Neural progenitor cell (in vitro differentiated cells): ENCODE measurements at regions not wholly inside any gene's neighbourhood (a gene's known extent, or its start where the extent isn't known, plus 50 kb on each side); places are given as distances from the start of the nearest gene placed in this dataset.

Experiments used
- DNase-seq: peaks from one replicate; pipeline ENCODE4 v3.0.0-alpha.2; 2016; ENCODE audit warnings: low spot score
- H2AFZ ChIP-seq: fragments of 200-600 bp; sonication (generic); replicated peaks from 2 replicates; pipeline ENCODE4 v1.6.1; 2016; ENCODE audit warnings: antibody characterized with exemption
- H3F3A ChIP-seq: fragments of 200-600 bp; sonication (generic); 2 replicates; pipeline ENCODE4 v1.6.1; 2016; ENCODE audit warnings: antibody characterized with exemption, low read depth
- H3K27ac ChIP-seq: fragments of 200-600 bp; sonication (generic); 2 replicates; pipeline ENCODE4 v1.5.1; 2016; ENCODE audit warnings: mild to moderate bottlenecking
- H3K27me3 ChIP-seq: fragments of 200-600 bp; sonication (generic); 2 replicates; pipeline ENCODE4 v1.6.1; 2016; ENCODE audit warnings: mild to moderate bottlenecking, moderate library complexity
- H3K36me3 ChIP-seq: fragments of 200-600 bp; sonication (generic); 2 replicates; pipeline ENCODE4 v1.5.1; 2016
- H3K4me1 ChIP-seq: fragments of 200-600 bp; sonication (generic); 2 replicates; pipeline ENCODE4 v1.6.1; 2016; ENCODE audit warnings: mixed run types
- H3K4me2 ChIP-seq: fragments of 200-600 bp; sonication (generic); 2 replicates; pipeline ENCODE4 v1.6.1; 2016
- H3K4me3 ChIP-seq: fragments of 200-600 bp; sonication (generic); 2 replicates; pipeline ENCODE4 v1.5.1; 2016
- H3K79me2 ChIP-seq: fragments of 200-600 bp; sonication (generic); 2 replicates; pipeline ENCODE4 v1.6.1; 2016; ENCODE audit warnings: low read depth
- H3K9ac ChIP-seq: fragments of 200-600 bp; sonication (generic); 2 replicates; pipeline ENCODE4 v1.6.1; 2016
- H3K9me3 ChIP-seq: fragments of 200-600 bp; sonication (generic); 2 replicates; pipeline ENCODE4 v1.5.1; 2016; ENCODE audit warnings: low read depth
- H4K20me1 ChIP-seq: fragments of 200-600 bp; sonication (generic); 2 replicates; pipeline ENCODE4 v1.6.1; 2016; ENCODE audit warnings: low read depth
- H3K27ac Mint-ChIP-seq: 3 replicates; pipeline ENCODE4 v1.8.0; 2021; ENCODE audit warnings: mixed read lengths
- H3K27me3 Mint-ChIP-seq: 2 replicates; pipeline ENCODE4 v1.8.0; 2022; ENCODE audit warnings: low read depth, mild to moderate bottlenecking, inconsistent platforms, moderate library complexity, mixed read lengths; ENCODE audit not compliant: insufficient read depth
- H3K36me3 Mint-ChIP-seq: 3 replicates; pipeline ENCODE4 v1.8.0; 2021; ENCODE audit warnings: mixed read lengths
- H3K4me1 Mint-ChIP-seq: 3 replicates; pipeline ENCODE4 v1.8.0; 2021; ENCODE audit warnings: mixed read lengths
- H3K4me3 Mint-ChIP-seq: 3 replicates; pipeline ENCODE4 v1.8.0; 2021; ENCODE audit warnings: mild to moderate bottlenecking, moderate library complexity, mixed read lengths
- H3K9me3 Mint-ChIP-seq: 3 replicates; pipeline ENCODE4 v1.8.0; 2020; ENCODE audit warnings: mixed read lengths
- EZH2 ChIP-seq: fragments of 200-600 bp; sonication (generic); IDR thresholded peaks from 2 replicates; pipeline ENCODE4 v1.6.1; 2017; ENCODE audit warnings: antibody characterized with exemption, mild to moderate bottlenecking, moderate library complexity
- EZH2phosphoT487 ChIP-seq: fragments of 200-600 bp; sonication (generic); IDR thresholded peaks from 2 replicates; pipeline ENCODE4 v1.6.1; 2017; ENCODE audit warnings: antibody characterized with exemption
- TF ChIP-seq, protein P1 (sequence below): fragments of 200-600 bp; sonication (generic); IDR thresholded peaks from 2 replicates; pipeline ENCODE4 v1.5.1; 2017; ENCODE audit warnings: antibody characterized with exemption, mild to moderate bottlenecking

DNA sequence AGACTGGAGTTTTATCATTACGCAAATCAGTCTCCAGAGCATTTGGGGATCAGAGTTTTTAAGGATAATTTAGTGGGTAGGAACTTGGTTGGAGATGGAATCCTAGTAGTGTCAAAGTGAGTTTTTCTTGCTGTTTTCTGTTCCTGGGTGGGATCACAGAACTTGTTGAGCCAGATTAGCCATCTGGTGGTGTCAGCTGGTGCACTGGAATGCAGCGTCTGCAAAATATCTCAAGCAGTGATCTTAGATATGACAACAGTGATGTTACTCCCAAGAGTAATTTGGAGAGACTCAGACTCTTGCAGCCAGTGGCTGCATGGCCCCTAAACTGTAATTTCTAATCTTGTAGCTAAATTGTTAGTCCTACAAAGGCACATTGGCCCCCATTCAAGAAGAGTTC, 1257.8 kb downstream of the MAT2B start:
- Histone ChIP-seq H3K9me3 (no peaks in the 10 kb centered on the region), H2AFZ (no peak overlapping the region), H3K79me2 (no peaks in the 10 kb centered on the region), H3K36me3 (no peaks in the 10 kb centered on the region), H3K4me2 (no peak overlapping the region), H3K4me3 (no peak overlapping the region), H3K4me1 (no peaks in the 10 kb centered on the region), H3K27ac (no peak overlapping the region), H3K27me3 (no peaks in the 10 kb centered on the region), H3K9ac (no peak overlapping the region), H4K20me1 (no peaks in the 10 kb centered on the region), H3F3A (no peaks in the 10 kb centered on the region)
- Mint-ChIP-seq H3K4me1 (no peaks in the 10 kb centered on the region), H3K4me3 (no peak overlapping the region), H3K36me3 (no peaks in the 10 kb centered on the region), H3K27me3 (no peaks in the 10 kb centered on the region), H3K9me3 (no peaks in the 10 kb centered on the region), H3K27ac (no peak overlapping the region)
- DNase-seq, result no peak
- TF ChIP-seq, protein P1, sequence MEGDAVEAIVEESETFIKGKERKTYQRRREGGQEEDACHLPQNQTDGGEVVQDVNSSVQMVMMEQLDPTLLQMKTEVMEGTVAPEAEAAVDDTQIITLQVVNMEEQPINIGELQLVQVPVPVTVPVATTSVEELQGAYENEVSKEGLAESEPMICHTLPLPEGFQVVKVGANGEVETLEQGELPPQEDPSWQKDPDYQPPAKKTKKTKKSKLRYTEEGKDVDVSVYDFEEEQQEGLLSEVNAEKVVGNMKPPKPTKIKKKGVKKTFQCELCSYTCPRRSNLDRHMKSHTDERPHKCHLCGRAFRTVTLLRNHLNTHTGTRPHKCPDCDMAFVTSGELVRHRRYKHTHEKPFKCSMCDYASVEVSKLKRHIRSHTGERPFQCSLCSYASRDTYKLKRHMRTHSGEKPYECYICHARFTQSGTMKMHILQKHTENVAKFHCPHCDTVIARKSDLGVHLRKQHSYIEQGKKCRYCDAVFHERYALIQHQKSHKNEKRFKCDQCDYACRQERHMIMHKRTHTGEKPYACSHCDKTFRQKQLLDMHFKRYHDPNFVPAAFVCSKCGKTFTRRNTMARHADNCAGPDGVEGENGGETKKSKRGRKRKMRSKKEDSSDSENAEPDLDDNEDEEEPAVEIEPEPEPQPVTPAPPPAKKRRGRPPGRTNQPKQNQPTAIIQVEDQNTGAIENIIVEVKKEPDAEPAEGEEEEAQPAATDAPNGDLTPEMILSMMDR, result no peak
- TF ChIP-seq EZH2 (no peak), EZH2phosphoT487 (no peak)

- H3K27me3 ChIP-seq, result no peaks in the 10 kb centered on the region
- DNase-seq, result no peak
- no peak overlapping the region for H3K4me3 Mint-ChIP-seq
- peaks cover 2% of the 10 kb centered on the region for H3K27me3 Mint-ChIP-seq
- H3K9me3 ChIP-seq, result no peaks in the 10 kb centered on the region
- H3K4me3 ChIP-seq, result no peak overlapping the region
- H3K9ac ChIP-seq, result no peak overlapping the region
- H3K4me1 Mint-ChIP-seq, result no peaks in the 10 kb centered on the region
- H4K20me1 ChIP-seq, result no peaks in the 10 kb centered on the region
- H3K9me3 Mint-ChIP-seq, result peaks cover 3% of the 10 kb centered on the region
- H3K79me2 ChIP-seq, result no peaks in the 10 kb centered on the region
- H3K27ac Mint-ChIP-seq, result no peak overlapping the region
- no peaks in the 10 kb centered on the region for H3K4me1 ChIP-seq
- H3F3A ChIP-seq, result no peaks in the 10 kb centered on the region
- no peak overlapping the region for H2AFZ ChIP-seq
- no peaks in the 10 kb centered on the region for H3K36me3 ChIP-seq
- TF ChIP-seq EZH2 (no peak), EZH2phosphoT487 (no peak)
- TF ChIP-seq, protein P1, result no peak
- H3K27ac ChIP-seq, result no peak overlapping the region
- H3K4me2 ChIP-seq, result no peak overlapping the region
- no peaks in the 10 kb centered on the region for H3K36me3 Mint-ChIP-seq
Observed at GRCh38 chr5:164772122-164772521, 1266.7 kb downstream of the MAT2B start.

GRCh38 chr5:164784230-164784629, 1278.8 kb downstream of the MAT2B start:
- Histone ChIP-seq H3K36me3 (no peaks in the 10 kb centered on the region), H3K9ac (no peak overlapping the region), H3K79me2 (no peaks in the 10 kb centered on the region), H3K27me3 (no peaks in the 10 kb centered on the region), H3K4me2 (no peak overlapping the region), H3K4me3 (no peak overlapping the region), H2AFZ (no peak overlapping the region), H3K27ac (no peak overlapping the region), H3K4me1 (no peaks in the 10 kb centered on the region), H3K9me3 (no peaks in the 10 kb centered on the region), H4K20me1 (no peaks in the 10 kb centered on the region), H3F3A (no peaks in the 10 kb centered on the region)
- H3K9me3 Mint-ChIP-seq, result peaks cover 2% of the 10 kb centered on the region
- no peak for DNase-seq
- TF ChIP-seq, protein P1, result no peak
- TF ChIP-seq EZH2phosphoT487 (no peak), EZH2 (no peak)
- H3K27me3 Mint-ChIP-seq, result no peaks in the 10 kb centered on the region
- no peak overlapping the region for H3K4me3 Mint-ChIP-seq
- H3K4me1 Mint-ChIP-seq, result no peaks in the 10 kb centered on the region
- H3K36me3 Mint-ChIP-seq, result no peaks in the 10 kb centered on the region
- no peak overlapping the region for H3K27ac Mint-ChIP-seq

DNA sequence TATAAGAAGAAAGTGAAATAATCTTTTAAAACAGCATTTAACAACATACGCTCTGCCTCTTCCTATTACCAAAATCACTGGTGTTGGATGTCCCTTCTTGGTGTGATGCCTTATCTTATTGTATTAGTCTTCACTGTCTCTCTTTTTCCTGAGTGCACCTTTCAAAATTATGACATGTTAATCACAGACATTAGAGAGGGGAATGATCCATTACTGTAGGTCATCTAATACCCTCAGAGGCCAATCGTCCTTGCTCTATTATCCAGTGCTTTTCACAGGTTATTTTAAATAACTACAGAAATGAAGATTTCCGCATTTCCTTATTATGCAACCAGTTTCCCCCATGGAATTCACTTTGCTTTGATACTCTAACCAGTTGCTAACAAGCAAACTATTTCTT, 1292.7 kb downstream of the MAT2B start:
- H3F3A ChIP-seq, result no peaks in the 10 kb centered on the region
- TF ChIP-seq, protein P1, result no peak
- TF ChIP-seq EZH2, result no peak
- TF ChIP-seq EZH2phosphoT487, result no peak
- H4K20me1 ChIP-seq, result no peaks in the 10 kb centered on the region
- H3K9ac ChIP-seq, result no peak overlapping the region
- H3K79me2 ChIP-seq, result no peaks in the 10 kb centered on the region
- no peak overlapping the region for H2AFZ ChIP-seq
- Mint-ChIP-seq H3K36me3 (no peaks in the 10 kb centered on the region), H3K4me1 (no peaks in the 10 kb centered on the region), H3K4me3 (no peak overlapping the region), H3K27me3 (no peaks in the 10 kb centered on the region), H3K9me3 (peaks cover 24% of the 10 kb centered on the region), H3K27ac (no peak overlapping the region)
- H3K27ac ChIP-seq, result no peak overlapping the region
- no peak overlapping the region for H3K4me3 ChIP-seq
- no peaks in the 10 kb centered on the region for H3K36me3 ChIP-seq
- no peak for DNase-seq
- no peaks in the 10 kb centered on the region for H3K27me3 ChIP-seq
- H3K4me1 ChIP-seq, result no peaks in the 10 kb centered on the region
- H3K4me2 ChIP-seq, result no peak overlapping the region
- H3K9me3 ChIP-seq, result peaks cover 4% of the 10 kb centered on the region
